ENCODE measurements at regions not wholly inside any gene's neighbourhood (a gene's known extent, or its start where the extent isn't known, plus 50 kb on each side); places are given as distances from the start of the nearest gene placed in this dataset.

DNA sequence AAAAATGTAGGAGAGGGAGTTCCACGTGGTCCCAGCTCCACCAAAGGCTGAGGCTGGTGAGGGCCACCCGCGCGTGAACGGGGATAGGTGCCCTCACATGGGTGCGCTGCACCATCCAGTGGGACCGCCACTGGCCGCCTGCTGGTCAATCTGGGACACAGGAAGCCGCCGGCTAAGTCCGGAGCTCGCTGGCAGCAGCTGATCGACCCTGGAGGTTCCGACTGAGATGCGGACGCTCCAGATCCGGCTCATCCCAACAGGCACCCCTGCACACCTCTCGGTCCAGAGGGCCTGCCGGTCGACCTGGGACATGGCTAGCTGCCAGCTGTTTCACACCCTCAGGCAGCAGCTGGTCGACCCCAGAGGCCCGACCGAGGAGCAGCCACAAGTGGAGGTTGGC is 116.5 kb upstream of the ANKRD30BL start:
- TF ChIP-seq, protein P1, sequence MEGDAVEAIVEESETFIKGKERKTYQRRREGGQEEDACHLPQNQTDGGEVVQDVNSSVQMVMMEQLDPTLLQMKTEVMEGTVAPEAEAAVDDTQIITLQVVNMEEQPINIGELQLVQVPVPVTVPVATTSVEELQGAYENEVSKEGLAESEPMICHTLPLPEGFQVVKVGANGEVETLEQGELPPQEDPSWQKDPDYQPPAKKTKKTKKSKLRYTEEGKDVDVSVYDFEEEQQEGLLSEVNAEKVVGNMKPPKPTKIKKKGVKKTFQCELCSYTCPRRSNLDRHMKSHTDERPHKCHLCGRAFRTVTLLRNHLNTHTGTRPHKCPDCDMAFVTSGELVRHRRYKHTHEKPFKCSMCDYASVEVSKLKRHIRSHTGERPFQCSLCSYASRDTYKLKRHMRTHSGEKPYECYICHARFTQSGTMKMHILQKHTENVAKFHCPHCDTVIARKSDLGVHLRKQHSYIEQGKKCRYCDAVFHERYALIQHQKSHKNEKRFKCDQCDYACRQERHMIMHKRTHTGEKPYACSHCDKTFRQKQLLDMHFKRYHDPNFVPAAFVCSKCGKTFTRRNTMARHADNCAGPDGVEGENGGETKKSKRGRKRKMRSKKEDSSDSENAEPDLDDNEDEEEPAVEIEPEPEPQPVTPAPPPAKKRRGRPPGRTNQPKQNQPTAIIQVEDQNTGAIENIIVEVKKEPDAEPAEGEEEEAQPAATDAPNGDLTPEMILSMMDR (IDR thresholded peaks at IDR 0.05): no peak
- TF ChIP-seq POLR2A (IDR thresholded peaks at IDR 0.05): no peak

All from right lobe of liver (tissue), 4 donors.